Gastroesophageal sphincter (tissue), 4 donors: ENCODE measurements at regions not wholly inside any gene's neighbourhood (a gene's known extent, or its start where the extent isn't known, plus 50 kb on each side); places are given as distances from the start of the nearest gene placed in this dataset.

Source experiments
- ATAC-seq: fragments of 150-250 bp; one replicate; pipeline ENCODE4 v1.9.1; 2016; ENCODE audit warnings: mild to moderate bottlenecking, moderate library complexity
- H3K27ac ChIP-seq, 4 donors: fragments of 200-600 bp; sonication (generic) in 3 of 4; 1 replicate in 3 of 4; 2 replicates in 1 of 4; pipeline ENCODE4 v1.5.1; 2016 to 2019
- H3K27me3 ChIP-seq: fragments of 200-600 bp; sonication (generic); one replicate; pipeline ENCODE4 v1.5.1; 2019
- H3K36me3 ChIP-seq, 2 donors: fragments of 200-600 bp; sonication (generic); one replicate each; pipeline ENCODE4 v1.5.1; 2019; ENCODE audit warnings: control low read depth in 1 of 2
- H3K4me1 ChIP-seq, 3 donors: fragments of 200-600 bp; sonication (generic); 1 replicate in 2 of 3; 2 replicates in 1 of 3; pipeline ENCODE4 v1.5.1; 2016 to 2019; ENCODE audit warnings: control low read depth in 2 of 3
- H3K4me3 ChIP-seq, 2 donors: fragments of 200-600 bp; sonication (generic); one replicate each; pipeline ENCODE4 v1.5.1; 2019; ENCODE audit warnings: mild to moderate bottlenecking in 1 of 2, moderate library complexity in 1 of 2
- H3K9me3 ChIP-seq, 3 donors: fragments of 200-600 bp; sonication (generic); one replicate each; pipeline ENCODE4 v1.5.1; 2017 to 2019; ENCODE audit warnings: control low read depth in 2 of 3
- EP300 ChIP-seq: sonication (generic); formaldehyde crosslinking; IDR thresholded peaks from one replicate; pipeline ENCODE4 v1.6.1; 2017; ENCODE audit warnings: antibody characterized with exemption, mild to moderate bottlenecking
- POLR2A ChIP-seq, 2 donors: fragments of 450-650 bp; IDR thresholded peaks; one replicate each; pipeline ENCODE4 v1.6.1; 2017; ENCODE audit warnings: antibody characterized with exemption in 2 of 2, mild to moderate bottlenecking in 2 of 2, moderate library complexity in 1 of 2
- POLR2AphosphoS5 ChIP-seq: sonication (generic); formaldehyde crosslinking; IDR thresholded peaks from one replicate; pipeline ENCODE4 v1.6.1; 2017; ENCODE audit warnings: antibody characterized with exemption
- WGBS, 2 donors: methylation state at CpG; one replicate each; pipeline ENCODE4 v1.1.5; 2018; ENCODE audit warnings: low coverage in 1 of 2; 5-methylcytosine and 5-hydroxymethylcytosine counted together
- TF ChIP-seq, protein P1 (sequence below), 4 experiments: fragments of 200-600 bp in 2 of 4; fragments of 450-650 bp in 2 of 4; sonication (generic) in 1 of 4; IDR thresholded peaks; one replicate each; pipeline ENCODE4 v1.5.1; 2017 to 2019; ENCODE audit warnings: antibody characterized with exemption in 4 of 4, mild to moderate bottlenecking in 2 of 4, moderate library complexity in 2 of 4

DNA sequence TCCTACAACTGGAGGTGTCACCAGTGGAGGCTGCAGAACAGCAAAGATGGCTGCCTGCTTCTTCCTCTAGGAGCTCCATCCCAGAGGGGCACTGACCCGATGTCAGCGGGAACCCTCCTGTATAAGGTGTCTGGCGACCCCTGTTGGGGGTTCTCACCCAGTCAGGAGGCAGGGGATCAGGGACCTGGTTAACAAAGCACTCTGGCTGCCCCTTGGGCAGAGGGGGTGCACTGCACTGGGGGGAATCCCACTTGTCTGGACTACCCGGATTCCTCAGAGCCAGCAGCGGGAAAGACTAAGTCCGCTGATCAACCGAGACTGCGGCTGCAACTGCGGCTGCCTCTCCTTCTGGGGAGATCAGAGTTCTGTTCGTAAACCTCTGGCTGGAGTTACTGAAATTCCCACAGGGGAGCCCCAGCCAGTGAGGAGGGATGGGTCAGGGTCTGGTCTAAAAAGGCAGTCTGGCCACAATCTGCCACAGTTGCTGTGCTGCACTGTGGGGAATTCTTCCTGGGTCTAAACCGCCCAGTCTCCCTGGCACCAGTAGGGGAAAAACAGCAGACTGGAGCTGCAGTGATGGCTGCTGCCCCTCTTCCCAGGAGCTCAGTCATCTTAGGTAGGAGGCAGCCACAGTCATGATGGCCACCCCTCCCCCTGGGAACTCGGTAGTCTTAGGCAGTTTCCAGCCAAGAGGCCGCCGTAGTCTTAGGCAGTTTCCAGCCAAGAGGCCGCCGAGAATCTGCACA is 213.4 kb downstream of the CYB561 start:
- 87% methylated on average over 3 of the region's 16 CpGs; no CpG with 5 or more reads in 1 of the 2 donors for WGBS, 2 donors
- H3K36me3 ChIP-seq: peaks cover 0 to 8% of the 10 kb centered on the region in 2 donors
- no peak for ATAC-seq
- H3K27me3 ChIP-seq: no peaks in the 10 kb centered on the region
- H3K4me3 ChIP-seq: no peak overlapping the region
- H3K4me1 ChIP-seq: no peaks in the 10 kb centered on the region
- TF ChIP-seq, protein P1, sequence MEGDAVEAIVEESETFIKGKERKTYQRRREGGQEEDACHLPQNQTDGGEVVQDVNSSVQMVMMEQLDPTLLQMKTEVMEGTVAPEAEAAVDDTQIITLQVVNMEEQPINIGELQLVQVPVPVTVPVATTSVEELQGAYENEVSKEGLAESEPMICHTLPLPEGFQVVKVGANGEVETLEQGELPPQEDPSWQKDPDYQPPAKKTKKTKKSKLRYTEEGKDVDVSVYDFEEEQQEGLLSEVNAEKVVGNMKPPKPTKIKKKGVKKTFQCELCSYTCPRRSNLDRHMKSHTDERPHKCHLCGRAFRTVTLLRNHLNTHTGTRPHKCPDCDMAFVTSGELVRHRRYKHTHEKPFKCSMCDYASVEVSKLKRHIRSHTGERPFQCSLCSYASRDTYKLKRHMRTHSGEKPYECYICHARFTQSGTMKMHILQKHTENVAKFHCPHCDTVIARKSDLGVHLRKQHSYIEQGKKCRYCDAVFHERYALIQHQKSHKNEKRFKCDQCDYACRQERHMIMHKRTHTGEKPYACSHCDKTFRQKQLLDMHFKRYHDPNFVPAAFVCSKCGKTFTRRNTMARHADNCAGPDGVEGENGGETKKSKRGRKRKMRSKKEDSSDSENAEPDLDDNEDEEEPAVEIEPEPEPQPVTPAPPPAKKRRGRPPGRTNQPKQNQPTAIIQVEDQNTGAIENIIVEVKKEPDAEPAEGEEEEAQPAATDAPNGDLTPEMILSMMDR (IDR thresholded peaks at IDR 0.05): no peak
- TF ChIP-seq EP300 (no peak), POLR2AphosphoS5 (no peak), POLR2A (IDR thresholded peaks at IDR 0.05) (no peak)
- no peak overlapping the region for H3K27ac ChIP-seq
- H3K9me3 ChIP-seq: peaks cover 0 to 24% (median 0%) of the 10 kb centered on the region in 3 donors

DNA sequence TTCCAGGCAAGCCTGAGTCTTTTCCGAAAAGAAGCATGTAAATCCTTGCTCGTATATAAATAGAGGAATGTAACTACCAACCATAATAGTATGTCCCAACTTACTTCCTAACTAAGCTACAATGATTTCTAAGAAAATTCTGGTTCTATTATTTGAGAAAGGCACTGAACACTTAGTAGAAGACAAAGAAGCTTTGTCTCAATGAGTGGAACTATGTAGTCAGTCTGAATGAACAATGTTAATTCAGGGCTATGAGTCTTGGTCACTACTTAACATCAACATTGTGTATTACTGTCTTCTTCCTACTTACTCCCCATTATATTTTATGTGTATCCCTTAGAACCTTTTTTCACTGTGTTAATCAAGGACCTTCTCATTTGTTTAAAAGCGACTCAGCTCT is 206.0 kb downstream of the CYB561 start:
- no peaks in the 10 kb centered on the region for H3K36me3 ChIP-seq
- ATAC-seq: no peak
- H3K4me3 ChIP-seq: no peak overlapping the region
- no peaks in the 10 kb centered on the region for H3K27me3 ChIP-seq
- TF ChIP-seq EP300 (no peak), POLR2AphosphoS5 (no peak), POLR2A (IDR thresholded peaks at IDR 0.05) (no peak)
- TF ChIP-seq, protein P1 (IDR thresholded peaks at IDR 0.05): no peak
- WGBS, 2 donors: 87 to 90% methylated on average over 3 of the region's 3 CpGs
- H3K9me3 ChIP-seq: peaks cover 0 to 13% (median 0%) of the 10 kb centered on the region in 3 donors
- H3K27ac ChIP-seq: no peak overlapping the region
- H3K4me1 ChIP-seq: no peaks in the 10 kb centered on the region

DNA sequence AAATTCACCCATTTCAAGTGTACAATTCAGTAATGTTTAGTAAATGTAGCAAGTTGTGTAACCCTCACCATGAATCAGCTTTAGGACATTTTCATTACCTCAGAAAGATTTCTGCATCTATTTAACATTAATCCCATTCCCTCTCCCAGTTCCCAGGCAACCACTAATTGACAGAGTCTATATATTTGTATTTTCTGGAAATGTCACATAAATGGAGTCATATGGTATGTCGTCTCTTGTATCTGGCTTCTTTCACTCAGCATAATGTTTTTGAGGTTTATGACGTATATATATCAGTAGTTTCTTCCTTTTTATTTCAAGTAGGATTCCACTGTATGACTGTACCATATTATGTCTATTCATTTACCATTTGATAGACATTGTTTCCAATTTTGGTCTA is 199.8 kb downstream of the CYB561 start:
- H3K9me3 ChIP-seq: peaks cover 0 to 13% (median 0%) of the 10 kb centered on the region in 3 donors
- no peak overlapping the region for H3K4me3 ChIP-seq
- H3K36me3 ChIP-seq: no peaks in the 10 kb centered on the region
- H3K27me3 ChIP-seq: no peaks in the 10 kb centered on the region
- peaks cover 0 to 23% (median 3%) of the 10 kb centered on the region in 3 donors for H3K4me1 ChIP-seq
- ATAC-seq: no peak
- no peak overlapping the region for H3K27ac ChIP-seq
- 87 to 96% methylated on average over 2 of the region's 2 CpGs for WGBS, 2 donors
- TF ChIP-seq POLR2AphosphoS5 (no peak), EP300 (no peak), POLR2A (IDR thresholded peaks at IDR 0.05) (no peak)
- TF ChIP-seq, protein P1 (IDR thresholded peaks at IDR 0.05): no peak

DNA sequence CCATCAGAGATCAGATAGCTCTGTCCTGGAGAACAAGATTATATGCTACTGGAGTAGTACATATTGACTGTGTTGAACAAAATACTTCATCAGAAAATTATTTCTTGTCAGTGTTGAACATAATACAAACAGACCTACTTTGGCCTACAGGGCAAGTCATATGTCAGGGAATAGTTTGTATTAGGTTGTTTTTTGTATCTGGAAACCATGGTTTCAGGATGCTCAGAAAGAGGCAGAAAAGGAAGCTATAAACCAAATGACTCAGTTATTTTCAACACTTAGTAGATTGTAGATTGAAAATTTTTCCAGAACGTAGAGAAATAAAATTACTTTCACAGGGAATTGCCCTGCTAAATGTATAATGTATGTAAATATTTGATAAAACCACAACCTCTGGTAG is 198.4 kb downstream of the CYB561 start:
- no peaks in the 10 kb centered on the region for H3K36me3 ChIP-seq
- 77 to 79% methylated on average over 1 of the region's 1 CpG for WGBS, 2 donors
- ATAC-seq: no peak
- H3K27me3 ChIP-seq: no peaks in the 10 kb centered on the region
- no peak overlapping the region for H3K27ac ChIP-seq
- H3K4me3 ChIP-seq: no peak overlapping the region
- peaks cover 0 to 27% (median 3%) of the 10 kb centered on the region in 3 donors for H3K4me1 ChIP-seq
- no peak for TF ChIP-seq POLR2A (IDR thresholded peaks at IDR 0.05)
- TF ChIP-seq POLR2AphosphoS5: no peak
- TF ChIP-seq, protein P1 (IDR thresholded peaks at IDR 0.05): no peak
- TF ChIP-seq EP300: no peak
- peaks cover 0 to 13% (median 0%) of the 10 kb centered on the region in 3 donors for H3K9me3 ChIP-seq
